ENCODE measurements at regions not wholly inside any gene's neighbourhood (a gene's known extent, or its start where the extent isn't known, plus 50 kb on each side); places are given as distances from the start of the nearest gene placed in this dataset.

DNA sequence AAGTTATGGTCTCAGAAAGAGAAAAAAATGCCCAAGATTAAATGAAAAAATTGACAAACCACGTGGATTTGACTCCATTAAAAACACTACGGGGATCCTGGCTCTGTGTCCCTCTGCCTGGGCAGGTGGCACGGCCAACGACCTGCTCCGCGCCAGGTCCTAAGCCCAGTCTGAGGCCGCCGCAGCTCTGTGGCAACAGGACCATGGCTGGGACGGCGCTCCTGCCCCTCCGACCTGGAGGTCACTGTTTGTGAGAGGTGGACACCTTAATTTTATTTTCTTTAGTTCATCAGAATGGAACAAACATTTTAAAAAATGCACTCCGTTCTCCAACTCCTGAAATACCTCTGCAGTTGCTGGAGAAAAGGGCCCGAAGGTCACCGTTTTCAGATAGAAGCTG lies 369.4 kb downstream of the CDH9 start:
- H3K9ac ChIP-seq (ENCODE audit: insufficient read depth in 1 of 2, low read length in 2 of 2): no peak overlapping the region
- H3K4me1 ChIP-seq (ENCODE audit: control insufficient read depth in 5 of 5, insufficient read depth in 5 of 5, low read length in 5 of 5): no peaks in the 10 kb centered on the region
- no peaks in the 10 kb centered on the region for H3K36me3 ChIP-seq (ENCODE audit: control insufficient read depth in 4 of 4, insufficient read depth in 4 of 4, low read length in 4 of 4)
- peaks cover 0 to 2% (median 0%) of the 10 kb centered on the region in 4 donors for H3K9me3 ChIP-seq (ENCODE audit: control insufficient read depth in 4 of 4, insufficient read depth in 3 of 4, low read length in 3 of 4)
- no peak overlapping the region for H3K27ac ChIP-seq (ENCODE audit: low read depth in 1 of 2, low read length in 1 of 2)
- DNase-seq (no peak), ATAC-seq (ENCODE audit: insufficient read depth, low FRiP score) (no peak)
- H3K27me3 ChIP-seq (ENCODE audit: control insufficient read depth in 3 of 3, insufficient read depth in 3 of 3, low read length in 2 of 3): no peaks in the 10 kb centered on the region
- no peak overlapping the region for H3K4me3 ChIP-seq
- TF ChIP-seq CTCF (IDR thresholded peaks at IDR 0.05; ENCODE audit: control extremely low read depth, extremely low read depth): no peak
- WGBS, 2 donors: 90 to 92% methylated on average over 14 of the region's 14 CpGs

DNA sequence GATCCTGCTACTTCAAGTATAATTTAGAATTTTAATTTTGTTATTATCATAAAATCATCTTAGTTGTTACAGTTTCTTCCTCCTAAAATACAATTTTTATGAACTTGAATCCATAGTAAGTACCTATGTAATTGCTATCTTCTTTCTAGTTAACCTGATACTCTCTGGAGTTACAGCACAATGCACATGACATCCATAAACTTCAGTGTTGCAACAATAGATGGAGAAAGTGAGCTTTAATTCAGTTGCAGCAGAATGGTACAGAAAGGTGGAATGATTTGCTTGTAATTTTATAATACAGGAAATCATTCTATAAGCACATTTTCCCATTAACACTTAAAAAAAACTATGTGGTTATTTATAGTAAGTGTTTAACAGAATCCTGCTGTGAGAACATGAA lies 372.0 kb downstream of the CDH9 start:
- H3K36me3 ChIP-seq (ENCODE audit: control insufficient read depth in 4 of 4, insufficient read depth in 4 of 4, low read length in 4 of 4): no peaks in the 10 kb centered on the region
- H3K4me3 ChIP-seq: no peak overlapping the region
- peak in 1 of 3 donors; percentile 1 for DNase-seq
- H3K9ac ChIP-seq (ENCODE audit: insufficient read depth in 1 of 2, low read length in 2 of 2): no peak overlapping the region
- TF ChIP-seq CTCF (IDR thresholded peaks at IDR 0.05; ENCODE audit: control extremely low read depth, extremely low read depth): no peak
- H3K4me1 ChIP-seq (ENCODE audit: control insufficient read depth in 5 of 5, insufficient read depth in 5 of 5, low read length in 5 of 5): no peaks in the 10 kb centered on the region
- no peaks in the 10 kb centered on the region for H3K27me3 ChIP-seq (ENCODE audit: control insufficient read depth in 3 of 3, insufficient read depth in 3 of 3, low read length in 2 of 3)
- H3K27ac ChIP-seq (ENCODE audit: low read depth in 1 of 2, low read length in 1 of 2): no peak overlapping the region
- peaks cover 0 to 2% (median 0%) of the 10 kb centered on the region in 4 donors for H3K9me3 ChIP-seq (ENCODE audit: control insufficient read depth in 4 of 4, insufficient read depth in 3 of 4, low read length in 3 of 4)
- ATAC-seq (ENCODE audit: insufficient read depth, low FRiP score): no peak

DNA sequence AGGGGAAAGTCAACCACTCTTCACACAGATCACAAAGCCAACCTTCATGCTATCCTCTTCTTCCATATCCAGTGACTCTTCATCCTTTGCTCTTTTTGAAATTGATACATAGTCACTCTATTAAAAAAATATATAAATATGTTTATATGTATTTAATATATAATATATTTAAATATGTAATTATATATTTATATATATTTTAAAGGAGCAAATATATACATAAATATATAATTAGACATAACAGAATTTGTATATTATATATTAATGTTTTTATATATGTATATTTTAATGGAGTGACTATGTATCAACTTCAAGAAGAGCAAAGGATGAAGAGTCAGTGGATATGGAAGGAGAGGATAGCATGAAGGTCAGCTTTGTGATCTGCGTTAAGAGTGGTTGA lies 374.9 kb downstream of the CDH9 start:
- no peaks in the 10 kb centered on the region for H3K27me3 ChIP-seq (ENCODE audit: control insufficient read depth in 3 of 3, insufficient read depth in 3 of 3, low read length in 2 of 3)
- H3K9ac ChIP-seq (ENCODE audit: insufficient read depth in 1 of 2, low read length in 2 of 2): no peak overlapping the region
- no peak for TF ChIP-seq CTCF (IDR thresholded peaks at IDR 0.05; ENCODE audit: control extremely low read depth, extremely low read depth)
- DNase-seq (no peak), ATAC-seq (ENCODE audit: insufficient read depth, low FRiP score) (no peak)
- 89 to 92% methylated on average over 1 of the region's 1 CpG for WGBS, 2 donors
- H3K27ac ChIP-seq (ENCODE audit: low read depth in 1 of 2, low read length in 1 of 2): no peak overlapping the region
- H3K4me3 ChIP-seq: no peak overlapping the region
- H3K9me3 ChIP-seq (ENCODE audit: control insufficient read depth in 4 of 4, insufficient read depth in 3 of 4, low read length in 3 of 4): no peaks in the 10 kb centered on the region
- no peaks in the 10 kb centered on the region for H3K4me1 ChIP-seq (ENCODE audit: control insufficient read depth in 5 of 5, insufficient read depth in 5 of 5, low read length in 5 of 5)
- no peaks in the 10 kb centered on the region for H3K36me3 ChIP-seq (ENCODE audit: control insufficient read depth in 4 of 4, insufficient read depth in 4 of 4, low read length in 4 of 4)

DNA sequence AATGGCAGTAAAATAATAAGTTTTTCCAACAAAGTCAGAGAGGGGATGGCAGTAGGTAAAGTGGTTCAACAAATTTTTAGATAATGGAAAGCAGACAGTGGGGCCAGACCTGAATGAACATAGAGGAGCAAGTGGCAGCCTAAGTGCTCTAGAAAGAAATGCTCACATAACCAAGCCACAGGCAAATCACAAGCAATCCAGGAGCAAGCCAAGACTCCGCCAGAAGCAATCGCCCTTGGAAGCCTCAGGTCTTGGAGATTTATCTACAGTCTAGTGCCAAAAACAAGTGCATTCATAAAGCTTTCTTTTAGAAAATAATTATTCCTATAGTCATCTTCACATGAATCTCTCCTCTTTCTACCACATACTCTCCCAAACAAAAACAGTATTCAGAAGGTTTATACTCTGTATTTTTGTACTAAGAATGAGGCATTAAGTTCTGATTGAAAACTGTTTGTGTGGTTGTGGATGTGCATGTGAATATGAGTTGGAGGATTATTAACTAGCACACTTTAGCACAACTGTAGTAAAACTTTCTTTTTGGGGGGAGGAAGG lies 375.5 kb downstream of the CDH9 start:
- H3K9ac ChIP-seq (ENCODE audit: insufficient read depth in 1 of 2, low read length in 2 of 2): no peak overlapping the region
- ATAC-seq (ENCODE audit: insufficient read depth, low FRiP score) (no peak), DNase-seq (no peak)
- no peak overlapping the region for H3K4me3 ChIP-seq
- no peak overlapping the region for H3K27ac ChIP-seq (ENCODE audit: low read depth in 1 of 2, low read length in 1 of 2)
- no peaks in the 10 kb centered on the region for H3K27me3 ChIP-seq (ENCODE audit: control insufficient read depth in 3 of 3, insufficient read depth in 3 of 3, low read length in 2 of 3)
- no peaks in the 10 kb centered on the region for H3K9me3 ChIP-seq (ENCODE audit: control insufficient read depth in 4 of 4, insufficient read depth in 3 of 4, low read length in 3 of 4)
- WGBS, 2 donors: 67 to 86% methylated on average over 2 of the region's 2 CpGs
- H3K36me3 ChIP-seq (ENCODE audit: control insufficient read depth in 4 of 4, insufficient read depth in 4 of 4, low read length in 4 of 4): no peaks in the 10 kb centered on the region
- no peak for TF ChIP-seq CTCF (IDR thresholded peaks at IDR 0.05; ENCODE audit: control extremely low read depth, extremely low read depth)
- H3K4me1 ChIP-seq (ENCODE audit: control insufficient read depth in 5 of 5, insufficient read depth in 5 of 5, low read length in 5 of 5): no peaks in the 10 kb centered on the region
